ENCODE measurements at regions not wholly inside any gene's neighbourhood (a gene's known extent, or its start where the extent isn't known, plus 50 kb on each side); places are given as distances from the start of the nearest gene placed in this dataset.
"Not testable (repeated sequence)": the region's sequence is repeated elsewhere in the genome, so short reads cannot be mapped to it uniquely, and the experiment has no call there.

- no peak for DNase-seq
Measured at GRCh38 chr9:31005086-31005665, 1379.3 kb upstream of the ACO1 start.

- no peak for DNase-seq
Measured at GRCh38 chr9:31013371-31013770, 1371.1 kb upstream of the ACO1 start.

DNA sequence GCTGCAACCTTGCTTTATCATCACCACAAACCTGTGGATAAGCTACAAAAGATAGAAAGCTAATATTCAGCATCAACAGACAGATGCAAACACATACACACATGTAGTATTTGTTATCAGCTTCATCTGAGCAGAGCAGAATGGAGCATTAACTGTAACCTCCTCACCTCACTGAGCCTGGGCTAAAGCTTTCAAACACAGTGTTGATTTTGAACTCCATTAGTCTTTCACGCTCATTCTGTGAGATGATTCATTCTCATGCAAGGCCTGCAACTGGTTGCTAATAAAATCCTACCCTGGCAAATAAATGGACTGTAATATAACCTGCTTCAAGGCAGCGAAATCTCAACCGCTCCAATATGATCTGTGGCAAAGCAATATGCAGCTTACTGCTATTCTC lies 1360.6 kb upstream of the ACO1 start:
- DNase-seq, result no peak

- DNase-seq, result no peak
Measured at GRCh38 chr9:31027678-31028077, 1356.8 kb upstream of the ACO1 start.

- no peak for DNase-seq
Measured at GRCh38 chr9:31028137-31028536, 1356.3 kb upstream of the ACO1 start.

DNA sequence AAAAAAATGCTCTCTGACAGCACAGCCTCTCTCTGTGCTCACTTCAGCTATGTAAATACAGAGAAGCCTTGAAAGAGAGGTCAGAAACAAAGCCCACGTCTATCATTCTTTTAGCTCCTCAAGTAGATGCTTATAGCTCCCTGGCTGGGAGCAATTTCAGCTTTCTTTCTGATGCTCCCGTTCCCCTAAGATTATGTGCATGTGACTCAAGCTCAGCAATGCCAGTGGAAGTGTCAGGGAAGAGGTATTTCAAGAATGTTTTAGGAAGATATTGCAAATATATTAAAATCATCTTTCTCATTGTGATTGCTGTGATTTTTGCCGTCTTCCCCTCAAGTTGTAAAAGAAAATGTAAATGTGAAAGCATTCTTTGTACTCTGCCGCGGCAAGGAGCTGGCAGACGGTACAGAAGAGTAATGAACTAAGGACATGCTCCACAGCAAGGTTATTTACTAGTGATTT lies 1353.7 kb upstream of the ACO1 start:
- no peak for DNase-seq

- no peak for DNase-seq
Measured at GRCh38 chr9:31032206-31032605, 1352.2 kb upstream of the ACO1 start.

GRCh38 chr9:31034311-31034710 lies 1350.1 kb upstream of the ACO1 start:
- DNase-seq, result no peak

GRCh38 chr9:31040564-31040963 lies 1343.9 kb upstream of the ACO1 start:
- no peak for DNase-seq

- no peak for DNase-seq
Measured at GRCh38 chr9:31045810-31046209, 1338.6 kb upstream of the ACO1 start.

GRCh38 chr9:31061592-31061991 lies 1322.9 kb upstream of the ACO1 start:
- not testable (repeated sequence) for DNase-seq

GRCh38 chr9:31065691-31066090 lies 1318.8 kb upstream of the ACO1 start:
- peak in 1 of 58 donors; percentile 8 for DNase-seq

DNA sequence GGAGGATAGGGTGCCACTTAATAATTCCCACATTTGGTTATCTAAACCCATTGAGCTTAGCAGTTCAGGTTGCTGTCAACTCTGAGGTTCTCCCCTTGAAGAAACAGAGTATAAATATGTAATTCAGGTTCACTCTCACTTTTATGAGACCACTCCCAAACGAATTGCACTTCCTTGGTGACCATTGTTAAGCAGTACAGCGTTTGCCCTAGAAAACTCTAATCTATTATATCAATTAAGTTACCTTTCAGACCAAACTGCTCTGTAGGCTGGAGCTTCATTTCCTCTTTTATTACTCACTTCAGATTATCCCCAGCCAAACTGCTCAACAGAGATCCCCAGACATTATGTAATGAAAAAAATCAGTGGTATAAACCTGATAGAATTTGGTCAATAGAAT lies 1317.0 kb upstream of the ACO1 start:
- DNase-seq, result no peak

DNA sequence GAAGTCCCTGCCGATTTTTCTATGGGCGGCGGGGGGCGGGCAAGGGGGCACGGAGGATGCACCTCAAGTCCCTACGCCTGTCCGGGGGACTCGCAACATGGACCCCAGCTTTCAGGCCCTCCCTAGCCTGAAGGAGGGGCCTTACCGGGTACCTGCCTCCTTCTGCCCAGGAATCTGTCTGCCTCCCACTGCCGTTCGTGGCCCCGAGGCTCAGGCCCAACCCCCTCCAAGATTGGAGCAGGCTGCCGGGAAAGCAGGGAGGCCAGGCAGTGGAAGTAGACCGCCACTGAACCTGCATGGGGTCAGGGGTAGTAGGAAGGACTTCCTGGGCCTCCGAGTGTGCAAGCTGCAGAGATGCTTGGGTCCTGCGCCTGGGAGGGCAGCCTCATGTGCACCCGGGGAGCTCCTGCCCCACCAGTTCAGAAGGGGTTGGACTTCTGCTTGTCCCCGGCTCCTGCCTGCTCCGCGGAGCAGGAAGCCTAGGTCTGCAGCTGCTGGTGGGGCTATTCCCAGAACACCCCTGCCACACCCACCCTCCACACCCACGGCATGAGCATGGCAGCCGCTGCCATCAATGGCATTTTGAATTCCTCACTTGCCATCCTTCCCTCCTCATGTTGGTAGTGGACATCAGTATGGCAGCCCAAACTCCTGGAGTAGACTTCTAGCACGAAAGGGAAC lies 1312.7 kb upstream of the ACO1 start:
- no peak for DNase-seq

DNA sequence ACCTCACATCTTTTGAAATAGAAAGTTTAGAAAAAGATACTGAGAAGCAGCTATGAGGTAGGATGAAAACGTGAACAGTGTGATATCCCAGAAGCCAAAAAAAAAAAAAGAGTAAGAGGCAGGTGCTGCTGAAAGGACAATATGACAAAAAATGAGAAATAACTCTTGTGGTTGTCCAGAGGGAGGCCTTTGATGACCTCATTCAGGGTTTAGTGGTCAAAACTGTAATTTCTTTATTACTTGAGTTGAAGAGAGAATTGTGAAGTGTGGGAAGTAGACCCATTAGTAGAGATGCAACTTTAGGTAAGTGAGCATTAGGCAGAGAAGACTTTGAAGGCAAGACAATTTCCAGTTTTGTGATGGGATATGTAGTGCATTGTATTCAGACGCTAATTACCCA lies 1306.3 kb upstream of the ACO1 start:
- no peak for DNase-seq

DNA sequence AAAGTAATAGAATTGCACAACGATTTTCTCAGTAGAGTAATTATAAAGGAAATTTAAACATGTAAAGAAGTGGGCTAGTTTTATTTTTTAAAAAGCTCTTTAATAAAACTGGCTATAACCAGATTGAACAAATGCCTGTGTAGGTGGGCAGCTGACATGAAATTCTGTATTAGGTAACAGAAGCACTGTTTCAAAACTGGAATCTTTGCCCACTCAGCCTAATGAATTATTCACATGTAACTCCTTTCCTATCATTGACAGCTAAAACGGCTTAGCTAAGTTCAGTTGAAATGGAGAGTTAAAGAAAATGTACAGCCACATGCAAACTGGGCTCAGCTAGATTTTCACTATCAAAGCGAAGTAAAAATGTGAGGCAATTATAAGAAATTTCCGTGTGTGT lies 1300.1 kb upstream of the ACO1 start:
- no peak for DNase-seq

GRCh38 chr9:31089549-31090221 lies 1294.8 kb upstream of the ACO1 start:
- DNase-seq, result no peak

- DNase-seq, result no peak
Measured at GRCh38 chr9:31100311-31100710, 1284.1 kb upstream of the ACO1 start.

- no peak for DNase-seq
Measured at GRCh38 chr9:31103836-31104235, 1280.6 kb upstream of the ACO1 start.

DNA sequence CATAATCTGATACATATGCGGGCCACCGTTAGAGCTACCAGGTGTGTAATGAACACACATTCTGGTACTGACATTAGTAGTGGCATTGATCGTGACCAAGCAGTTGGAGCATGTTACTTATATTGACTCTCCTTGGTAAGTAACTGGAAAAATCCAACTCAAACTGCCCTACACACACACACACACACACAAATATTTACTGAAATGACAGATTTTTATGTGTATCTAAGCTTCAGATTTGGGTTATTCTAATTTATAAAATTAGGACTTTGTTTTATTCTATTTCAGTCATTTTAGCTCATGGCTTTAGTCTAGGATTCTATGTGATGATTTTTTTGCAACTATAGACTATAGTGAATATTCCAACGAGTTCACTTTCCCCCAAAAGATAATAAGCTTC lies 1280.2 kb upstream of the ACO1 start:
- no peak for DNase-seq

DNA sequence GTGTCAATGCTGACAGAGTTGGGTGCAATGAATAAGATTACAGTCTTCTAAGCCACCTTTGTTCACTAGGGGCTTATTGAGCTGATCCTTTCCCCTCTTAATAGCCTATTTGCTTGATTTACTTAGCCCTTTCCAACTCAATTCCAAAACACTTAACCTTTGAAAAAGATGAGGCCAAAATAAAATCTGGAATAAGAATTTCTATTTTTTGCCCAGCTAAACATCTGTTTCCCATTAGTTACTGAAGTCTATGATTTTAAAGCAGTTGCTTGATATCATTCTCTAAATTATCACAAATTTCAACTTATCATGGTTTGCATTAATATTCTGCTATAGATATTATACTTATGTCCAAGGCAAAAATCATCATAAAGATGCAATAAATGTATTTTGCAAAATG lies 1272.0 kb upstream of the ACO1 start:
- DNase-seq, result no peak

DNA sequence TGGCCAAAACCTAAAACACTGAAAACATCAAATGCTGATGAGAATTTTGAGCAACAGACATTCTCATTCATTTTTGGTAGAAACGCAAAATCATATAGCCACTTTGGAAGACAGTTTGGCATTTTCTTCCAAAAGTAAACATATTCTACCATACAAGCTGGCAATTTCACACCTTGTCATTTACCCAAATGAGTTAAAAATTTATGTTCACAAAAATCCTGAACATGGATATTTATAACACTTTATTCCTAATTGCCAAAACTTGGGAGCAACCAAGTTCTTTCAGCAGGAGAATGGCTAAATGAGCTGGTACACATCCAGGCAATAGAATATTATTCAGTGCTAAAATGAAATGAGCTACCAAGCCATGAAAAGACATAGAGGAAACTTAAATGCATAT lies 1270.1 kb upstream of the ACO1 start:
- no peak for DNase-seq

DNA sequence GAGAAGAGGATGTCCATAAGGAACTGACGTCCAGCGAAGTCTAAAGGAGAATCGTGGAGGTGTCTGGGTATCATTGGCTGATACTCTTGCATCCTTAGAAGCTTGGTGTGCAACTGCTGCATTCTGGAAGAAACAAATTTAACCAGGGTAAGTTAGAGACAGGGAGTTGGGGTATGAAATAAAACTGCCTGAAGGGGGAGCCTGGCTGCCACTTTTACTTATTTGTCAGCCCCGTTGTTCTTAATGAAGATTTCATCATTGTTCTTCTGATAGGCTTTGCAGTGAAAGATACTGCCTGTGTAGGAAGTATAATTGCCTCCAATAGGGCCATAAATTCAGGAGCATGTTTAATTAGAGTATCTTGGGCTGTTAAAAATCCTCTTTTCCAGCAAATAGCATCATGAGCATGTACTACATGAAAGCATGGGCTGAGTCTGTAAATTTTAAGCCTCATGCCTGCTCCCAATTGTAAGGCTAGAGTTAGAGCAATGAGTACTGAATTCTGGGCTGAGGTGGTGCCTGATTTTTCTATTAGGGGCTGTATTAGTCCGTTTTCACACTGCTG lies 1264.5 kb upstream of the ACO1 start:
- DNase-seq, result no peak
